Liver (tissue), 3 donors: ENCODE measurements at regions not wholly inside any gene's neighbourhood (a gene's known extent, or its start where the extent isn't known, plus 50 kb on each side); places are given as distances from the start of the nearest gene placed in this dataset.

ENCODE experiments used
- ATF3 ChIP-seq: IDR thresholded peaks from 2 replicates; pipeline ENCODE4 v1.6.1; 2016; ENCODE audit warnings: antibody characterized with exemption
- CTCF ChIP-seq: fragments of 150-350 bp; IDR thresholded peaks from 2 replicates; pipeline ENCODE4 v1.5.1; 2017; ENCODE audit warnings: improper control_type of control experiment, low read depth, low read length; ENCODE audit not compliant: missing input control
- EGR1 ChIP-seq, 2 donors: IDR thresholded peaks; 2 replicates each; pipeline ENCODE4 v1.6.1; 2016 to 2018; ENCODE audit warnings: antibody characterized with exemption in 2 of 2, low read depth in 2 of 2
- GABPA ChIP-seq, 2 donors: IDR thresholded peaks in 1 of 2; conservative IDR thresholded peaks in 1 of 2; 2 replicates each; pipeline ENCODE4 v1.6.1; 2016; ENCODE audit warnings: antibody characterized with exemption in 2 of 2, mild to moderate bottlenecking in 1 of 2, moderate library complexity in 1 of 2
- JUND ChIP-seq, 2 donors: IDR thresholded peaks; 2 replicates each; pipeline ENCODE4 v1.6.1; 2016; ENCODE audit warnings: antibody characterized with exemption in 2 of 2
- RAD21 ChIP-seq, 2 donors: IDR thresholded peaks; 2 replicates each; pipeline ENCODE4 v1.6.1; 2016; ENCODE audit warnings: antibody characterized with exemption in 2 of 2, mild to moderate bottlenecking in 2 of 2
- RXRA ChIP-seq, 2 donors: IDR thresholded peaks; 2 replicates each; pipeline ENCODE4 v1.6.1; 2017 to 2018; ENCODE audit warnings: antibody characterized with exemption in 2 of 2, mild to moderate bottlenecking in 1 of 2
- TAF1 ChIP-seq: conservative IDR thresholded peaks from 2 replicates; pipeline ENCODE4 v1.6.1; 2016; ENCODE audit warnings: antibody characterized with exemption, mild to moderate bottlenecking
- YY1 ChIP-seq: IDR thresholded peaks from 2 replicates; pipeline ENCODE4 v1.6.1; 2016; ENCODE audit warnings: antibody characterized with exemption, mild to moderate bottlenecking
- TF ChIP-seq, protein P1 (sequence below): IDR thresholded peaks from 2 replicates; pipeline ENCODE4 v1.6.1; 2016; ENCODE audit warnings: antibody characterized with exemption
- donor health status: healthy.
- donor health status: healthy.

DNA sequence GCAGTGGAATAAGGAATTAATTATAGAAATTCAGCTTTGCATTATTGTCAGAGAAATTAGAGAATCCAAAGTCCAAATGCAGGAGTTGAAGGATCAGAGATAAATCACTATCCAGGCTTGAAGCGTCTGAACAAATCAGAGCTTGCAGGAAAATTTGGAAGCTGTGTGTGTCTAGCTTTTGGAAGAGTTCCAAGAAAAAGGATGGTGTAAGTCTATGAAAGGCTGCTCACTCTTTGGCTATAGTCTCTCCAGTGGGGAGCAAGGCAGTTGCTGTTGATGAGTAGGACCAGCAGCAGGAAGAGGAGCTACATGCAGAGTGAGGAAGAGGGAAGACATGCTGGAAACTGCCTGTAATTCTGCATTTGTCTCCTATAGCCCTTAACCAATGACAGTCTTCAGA lies 464.3 kb upstream of the GRM7 start:
- TF ChIP-seq EGR1 (IDR thresholded peaks at IDR 0.05; ENCODE audit: low read depth in 2 of 2) = no peak
- no peak for TF ChIP-seq CTCF
- TF ChIP-seq JUND (IDR thresholded peaks at IDR 0.05) = no peak
- TF ChIP-seq GABPA (IDR thresholded peaks at IDR 0.05 in 1 of 2, conservative IDR thresholded peaks at IDR 0.05 in 1 of 2) = no peak
- TF ChIP-seq RAD21 (IDR thresholded peaks at IDR 0.05) = no peak
- no peak for TF ChIP-seq ATF3
- no peak for TF ChIP-seq TAF1
- TF ChIP-seq YY1 = no peak
- TF ChIP-seq, protein P1, sequence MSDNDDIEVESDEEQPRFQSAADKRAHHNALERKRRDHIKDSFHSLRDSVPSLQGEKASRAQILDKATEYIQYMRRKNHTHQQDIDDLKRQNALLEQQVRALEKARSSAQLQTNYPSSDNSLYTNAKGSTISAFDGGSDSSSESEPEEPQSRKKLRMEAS = no peak
- no peak for TF ChIP-seq RXRA (IDR thresholded peaks at IDR 0.05)
